ENCODE measurements at regions not wholly inside any gene's neighbourhood (a gene's known extent, or its start where the extent isn't known, plus 50 kb on each side); places are given as distances from the start of the nearest gene placed in this dataset.
A peak's percentile ranks its signal among the peaks of the same experiment; 100 is the strongest.

GRCh38 chr16:65429504-65430181, 307.8 kb upstream of the CDH11 start:
- no peak for DNase-seq (ENCODE audit: low spot score)

DNA sequence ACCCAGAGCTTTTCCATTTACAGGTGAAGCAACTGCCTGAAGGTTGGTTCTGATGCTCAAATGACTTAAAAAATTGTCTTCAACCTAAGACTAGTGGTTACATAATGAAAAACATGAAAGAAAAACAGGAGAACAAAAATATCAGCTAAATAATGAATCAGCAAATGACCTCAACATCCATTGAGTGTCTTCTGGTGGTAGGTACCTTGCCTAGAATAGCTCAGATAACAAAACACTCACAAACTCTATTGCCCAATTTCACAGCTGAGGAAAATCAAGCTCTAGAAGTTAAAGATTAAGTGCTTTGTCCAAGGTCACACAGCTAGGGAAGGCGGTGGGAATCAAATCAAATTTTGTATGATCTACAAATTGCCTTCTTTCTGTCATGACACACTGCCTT, 304.6 kb upstream of the CDH11 start:
- DNase-seq (ENCODE audit: low spot score) = no peak

- no peak for DNase-seq (ENCODE audit: low spot score)
These were observed 301.1 kb upstream of the CDH11 start for GRCh38 chr16:65422934-65423333.

DNA sequence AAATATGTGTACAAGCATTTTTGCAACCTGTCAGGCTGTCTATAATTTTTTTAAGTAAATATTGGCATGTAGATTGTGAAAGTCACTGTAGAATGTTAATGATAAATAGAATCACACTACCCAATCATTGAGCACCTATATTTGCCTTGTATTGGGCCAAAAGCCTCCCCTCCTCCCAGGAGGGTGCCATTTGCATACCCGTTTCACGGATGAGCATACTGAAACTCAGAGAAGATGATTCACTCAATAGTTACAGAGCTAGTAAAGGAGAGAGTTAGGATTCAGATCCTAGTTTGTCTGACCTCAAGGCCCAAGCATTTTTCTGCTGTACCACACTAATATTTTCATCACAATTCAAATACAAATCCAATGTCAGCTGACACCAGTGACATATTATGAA, 299.7 kb upstream of the CDH11 start:
- no peak for DNase-seq (ENCODE audit: low spot score)

DNA sequence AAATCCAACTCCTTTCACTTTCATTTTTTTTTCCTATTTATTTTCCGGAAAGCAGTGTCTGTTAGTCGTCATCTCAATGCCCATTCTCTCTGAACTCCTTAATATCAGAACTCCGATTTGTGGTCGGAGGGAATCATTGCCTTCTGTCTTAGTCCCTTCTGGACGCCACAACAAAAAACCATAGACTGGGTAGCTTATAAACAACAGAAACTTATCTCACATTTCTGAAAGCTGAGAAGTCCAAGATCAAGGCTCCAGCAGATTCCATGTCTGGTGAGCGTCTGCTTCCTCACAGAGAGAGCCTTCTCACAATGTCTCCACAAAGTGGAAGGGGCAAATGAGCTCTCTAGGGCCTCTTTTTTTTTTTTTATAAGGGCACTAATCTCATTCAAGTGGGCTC, 296.6 kb upstream of the CDH11 start:
- DNase-seq (ENCODE audit: low spot score) = no peak

GRCh38 chr16:65415460-65415859, 293.6 kb upstream of the CDH11 start:
- DNase-seq (ENCODE audit: low spot score) = peak; percentile 9

GRCh38 chr16:65414284-65414984, 292.6 kb upstream of the CDH11 start:
- peak; percentile 71 for DNase-seq (ENCODE audit: low spot score)

DNA sequence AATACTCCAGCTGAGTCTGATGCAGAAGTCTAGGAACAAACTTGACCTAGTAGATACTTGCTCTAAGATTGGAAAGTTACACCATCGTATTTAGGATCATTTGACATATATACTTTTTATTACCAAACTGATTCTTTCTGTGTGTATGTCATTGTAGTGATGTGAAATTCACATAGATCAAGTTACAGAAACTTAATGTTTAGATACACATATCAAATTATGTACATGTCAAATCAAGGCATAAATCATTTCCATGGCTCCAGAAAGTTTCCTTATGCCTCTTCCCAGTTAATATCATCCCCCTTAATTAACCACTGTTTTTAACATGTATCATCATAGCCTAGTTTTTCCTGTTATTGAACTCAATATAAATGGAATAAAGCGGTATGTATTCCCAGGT, 292.0 kb upstream of the CDH11 start:
- no peak for DNase-seq (ENCODE audit: low spot score)

DNA sequence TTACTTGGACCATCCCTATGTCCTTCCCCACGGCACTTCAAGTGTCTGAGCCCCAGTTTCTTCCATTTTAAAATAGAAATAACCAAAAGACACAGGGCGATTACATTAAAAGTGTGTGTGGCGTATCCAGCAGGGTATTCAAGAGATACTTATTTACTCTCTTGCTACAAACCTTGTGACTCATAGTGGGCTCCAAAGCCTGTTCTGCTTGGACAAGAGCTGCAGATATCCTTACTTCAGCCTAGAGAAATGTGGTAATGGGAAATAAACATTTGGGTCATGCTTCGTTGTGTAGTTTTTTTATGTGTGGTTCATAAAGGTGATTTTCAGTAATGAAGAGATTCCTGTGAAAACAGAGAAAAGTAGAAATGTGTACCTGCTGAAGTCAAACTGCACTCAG, 288.9 kb upstream of the CDH11 start:
- DNase-seq (ENCODE audit: low spot score) = no peak

DNA sequence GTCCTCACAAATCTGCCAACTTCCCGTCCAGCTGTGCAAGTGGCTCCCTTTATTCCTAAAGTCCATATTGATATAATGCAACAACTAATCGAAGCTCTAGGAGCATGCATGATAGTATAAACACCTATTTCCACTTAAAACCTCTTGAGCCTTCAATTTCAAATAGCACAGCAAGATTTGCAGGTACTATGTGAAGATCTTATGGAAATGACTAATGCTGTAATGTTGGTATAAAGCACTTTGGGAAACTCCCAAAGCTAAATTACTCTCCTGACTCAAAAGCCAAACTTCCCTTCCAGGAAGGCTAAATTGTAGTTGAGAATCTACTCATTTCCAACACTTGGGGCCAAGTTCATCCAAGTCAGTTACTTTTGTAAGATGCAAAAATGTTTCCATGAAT, 287.6 kb upstream of the CDH11 start:
- DNase-seq (ENCODE audit: low spot score) = no peak

- no peak for DNase-seq (ENCODE audit: low spot score)
These were observed 285.1 kb upstream of the CDH11 start for GRCh38 chr16:65406933-65407332.

GRCh38 chr16:65406116-65406515, 284.3 kb upstream of the CDH11 start:
- DNase-seq (ENCODE audit: low spot score) = no peak

DNA sequence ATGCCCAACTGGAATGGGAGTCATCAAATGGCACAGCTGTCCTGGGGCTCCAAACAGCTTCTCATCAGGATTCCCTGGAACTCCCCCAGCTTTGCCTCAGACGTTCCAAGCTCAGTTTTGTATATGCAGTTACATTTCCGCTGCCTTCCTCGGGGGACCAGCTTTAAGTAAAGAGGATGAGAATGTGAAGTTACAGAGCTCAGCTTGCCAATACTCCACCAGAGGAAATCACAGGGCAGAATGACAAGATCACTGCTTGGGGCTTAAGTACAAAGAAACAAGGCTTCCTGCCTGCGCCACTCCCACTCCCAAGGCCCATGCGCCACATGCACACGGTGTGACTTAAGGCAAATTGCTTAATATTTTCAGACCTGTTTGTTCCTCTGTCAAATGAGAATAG, 272.4 kb upstream of the CDH11 start:
- DNase-seq (ENCODE audit: low spot score) = no peak

- no peak for DNase-seq (ENCODE audit: low spot score)
These were observed 271.1 kb upstream of the CDH11 start for GRCh38 chr16:65392806-65393565.

DNA sequence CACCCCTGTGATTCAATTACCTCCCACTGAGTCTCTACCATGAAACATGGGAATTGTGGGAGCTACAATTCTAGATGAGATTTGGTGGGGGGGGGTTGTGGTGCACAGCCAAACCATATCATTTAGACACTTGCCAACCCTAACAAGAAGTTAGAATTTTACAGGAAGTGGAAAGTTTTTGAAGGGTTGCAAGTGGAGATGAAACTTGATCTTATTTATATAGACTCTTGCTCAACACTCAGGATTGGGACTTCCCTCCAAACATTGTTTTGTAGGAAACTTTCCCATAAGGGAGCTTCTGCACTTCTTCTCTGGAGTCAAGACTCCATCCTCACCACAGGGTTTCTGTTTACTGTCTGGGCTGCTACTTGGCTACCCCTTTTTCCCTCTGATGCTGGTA, 266.7 kb upstream of the CDH11 start:
- no peak for DNase-seq (ENCODE audit: low spot score)

GRCh38 chr16:65386672-65387071, 264.8 kb upstream of the CDH11 start:
- no peak for DNase-seq (ENCODE audit: low spot score)

GRCh38 chr16:65384441-65384840, 262.6 kb upstream of the CDH11 start:
- no peak for DNase-seq (ENCODE audit: low spot score)

DNA sequence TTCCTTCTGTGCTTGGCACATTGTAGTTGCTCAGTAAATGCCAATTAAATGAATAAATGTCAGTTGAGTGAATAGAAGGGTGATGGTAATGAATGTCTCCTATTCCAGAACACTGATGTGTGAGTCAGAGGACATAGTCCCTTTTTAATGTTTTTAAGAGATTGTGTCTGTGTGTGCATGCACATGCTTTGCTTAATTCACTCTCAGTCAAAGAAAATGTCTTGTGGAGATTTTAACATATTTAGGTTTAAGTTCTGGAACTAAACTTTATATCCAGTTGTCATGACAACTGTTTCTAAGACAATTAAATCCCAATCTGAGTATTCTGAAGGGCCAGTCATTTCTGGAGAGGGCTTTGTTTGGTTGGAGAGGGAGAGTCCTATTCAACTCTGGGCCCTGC, 255.3 kb upstream of the CDH11 start:
- no peak for DNase-seq (ENCODE audit: low spot score)

GRCh38 chr16:65376601-65377000, 254.7 kb upstream of the CDH11 start:
- DNase-seq (ENCODE audit: low spot score) = no peak

GRCh38 chr16:65375651-65376050, 253.8 kb upstream of the CDH11 start:
- DNase-seq (ENCODE audit: low spot score) = no peak

DNA sequence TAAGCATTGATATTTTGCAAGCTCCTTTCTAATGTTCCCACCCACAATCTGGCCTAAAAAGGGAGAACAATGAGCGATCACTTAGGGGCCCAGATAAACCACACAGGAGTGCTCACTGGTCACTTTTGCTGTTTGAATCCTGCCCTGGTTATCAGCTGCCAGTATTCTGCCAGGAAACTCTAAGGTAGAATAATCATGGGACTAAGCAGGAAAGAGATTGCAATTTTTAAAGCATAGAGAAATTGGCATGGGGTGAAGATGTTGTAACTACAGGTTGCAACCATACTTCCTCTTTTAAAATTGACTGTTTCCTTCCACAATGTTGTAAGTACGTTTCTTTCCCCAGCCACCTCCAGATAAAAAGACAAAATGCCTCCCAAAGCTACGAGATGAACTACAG, 251.2 kb upstream of the CDH11 start:
- DNase-seq (ENCODE audit: low spot score) = no peak

GRCh38 chr16:65372171-65372570, 250.3 kb upstream of the CDH11 start:
- DNase-seq (ENCODE audit: low spot score) = no peak
